UCSD-AML1 (cell line): ENCODE measurements at regions not wholly inside any gene's neighbourhood (a gene's known extent, or its start where the extent isn't known, plus 50 kb on each side); places are given as distances from the start of the nearest gene placed in this dataset.
"Not testable (repeated sequence)": the region's sequence is repeated elsewhere in the genome, so short reads cannot be mapped to it uniquely, and the experiment has no call there.

Experiments
- DNase-seq: peaks from one replicate; lab custom pipeline; 2025; ENCODE audit not compliant: unreplicated experiment; lab: John Stamatoyannopoulos, UW

DNA sequence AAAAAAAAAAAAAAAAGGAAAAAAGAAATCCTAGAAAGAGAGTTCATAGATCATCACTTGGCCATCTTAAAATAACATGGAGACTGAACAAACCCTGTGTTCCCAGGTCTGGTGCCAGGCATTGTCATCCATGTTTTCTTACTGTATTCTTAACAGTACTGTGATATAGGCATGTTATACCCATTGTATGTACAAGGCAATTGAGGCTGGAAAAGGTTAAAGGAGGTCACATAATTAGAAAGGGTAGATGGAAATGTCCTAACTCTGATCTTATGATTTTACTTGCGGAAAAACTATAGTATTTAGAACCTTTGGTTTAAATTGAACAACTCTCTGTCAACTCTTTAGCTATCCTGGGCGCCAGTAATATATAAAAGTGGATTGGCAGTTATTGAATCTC lies 478.2 kb upstream of the RGS6 start:
- no peak for DNase-seq

DNA sequence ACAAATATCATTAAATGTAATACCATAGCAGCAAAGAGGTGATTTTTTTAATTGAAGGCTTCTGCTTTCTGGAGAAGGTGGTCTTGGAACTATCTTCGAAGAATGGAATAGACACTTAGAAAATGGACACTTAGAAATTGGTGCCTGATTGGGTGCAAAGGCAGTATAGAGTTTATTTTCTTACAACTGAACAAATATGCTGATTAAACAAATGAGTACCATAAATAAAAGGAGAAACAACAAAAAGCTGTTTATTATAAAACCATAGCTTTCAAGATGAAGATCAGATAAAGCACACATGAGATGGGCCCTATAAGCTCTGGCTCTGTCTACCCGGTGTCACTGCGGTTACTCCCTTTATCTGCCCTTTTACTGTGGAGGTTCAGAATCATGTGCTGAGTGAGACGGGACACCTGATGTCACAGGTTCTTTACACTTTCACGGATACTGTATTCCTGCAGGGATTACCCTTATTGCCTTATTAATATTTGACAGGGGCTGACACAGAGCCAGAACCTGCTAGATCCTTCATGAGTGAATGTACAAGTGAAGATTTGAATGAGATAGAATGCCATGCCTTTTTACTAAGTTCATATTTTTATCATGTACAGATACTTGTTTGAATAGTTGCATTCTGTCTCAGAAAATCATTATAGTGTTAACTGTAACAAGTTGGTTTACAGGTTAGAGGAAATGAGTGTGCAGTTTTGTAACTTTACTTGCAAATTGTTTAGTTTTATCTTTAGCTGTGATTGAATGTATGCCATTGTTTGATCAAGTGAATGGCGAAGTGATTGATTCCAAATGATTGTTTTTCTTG lies 477.5 kb upstream of the RGS6 start:
- no peak for DNase-seq

DNA sequence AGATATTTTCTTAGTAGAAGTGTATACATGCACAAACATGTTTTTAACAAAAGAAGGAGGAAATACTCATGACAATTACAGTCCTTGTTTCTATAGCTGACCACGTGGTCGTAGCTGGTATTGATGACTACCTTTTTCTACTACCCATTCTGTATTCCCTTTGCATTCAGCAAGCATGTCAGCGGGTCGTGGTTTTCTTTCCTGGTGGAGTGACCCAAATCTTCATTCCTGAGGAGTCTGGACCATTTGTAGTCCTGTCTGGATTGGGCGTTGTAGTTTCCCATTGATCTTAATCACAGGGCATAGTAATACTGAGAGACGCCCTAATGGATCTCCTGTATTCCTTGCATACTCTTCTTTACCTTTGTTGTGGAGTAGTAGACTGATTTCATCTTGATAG lies 472.1 kb upstream of the RGS6 start:
- no peak for DNase-seq

DNA sequence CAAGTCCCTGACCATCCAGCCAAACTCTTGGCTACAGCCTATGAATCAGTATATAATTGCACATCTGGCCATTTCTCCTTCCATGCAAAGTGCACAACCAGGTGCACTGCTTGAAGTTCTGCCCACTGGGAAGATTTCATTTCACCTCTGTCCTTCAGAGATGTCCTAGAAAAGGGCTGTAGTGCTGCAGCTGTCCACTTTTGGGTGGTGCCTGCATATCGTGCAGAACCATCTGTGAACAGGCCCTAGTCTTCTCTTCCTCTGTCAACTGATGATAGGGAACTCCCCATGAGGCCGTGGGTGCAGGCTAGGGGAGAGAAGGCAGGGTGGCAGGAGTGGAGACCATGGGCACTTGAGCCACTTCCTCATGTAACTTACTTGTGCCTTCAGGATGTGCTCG lies 470.6 kb upstream of the RGS6 start:
- not testable (repeated sequence) for DNase-seq

DNA sequence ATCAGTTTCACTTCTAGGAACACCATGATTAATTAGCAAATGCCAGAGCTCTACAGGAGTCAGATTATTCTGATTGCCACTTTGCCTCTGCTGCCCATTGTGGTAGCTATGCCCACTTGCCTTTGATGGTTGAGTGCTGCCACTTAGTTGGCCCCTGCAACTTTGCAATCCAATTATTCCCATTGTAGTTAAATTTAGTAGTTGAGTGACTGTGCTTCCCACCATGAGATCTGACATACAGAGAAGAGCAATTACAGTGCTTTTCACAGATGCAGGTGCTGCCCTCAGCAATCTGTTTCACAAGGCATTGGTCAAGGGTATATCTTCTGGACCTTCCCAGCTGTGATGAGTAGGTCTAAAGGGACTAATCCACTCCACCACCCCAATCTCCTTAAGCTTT lies 468.4 kb upstream of the RGS6 start:
- DNase-seq: no peak

DNA sequence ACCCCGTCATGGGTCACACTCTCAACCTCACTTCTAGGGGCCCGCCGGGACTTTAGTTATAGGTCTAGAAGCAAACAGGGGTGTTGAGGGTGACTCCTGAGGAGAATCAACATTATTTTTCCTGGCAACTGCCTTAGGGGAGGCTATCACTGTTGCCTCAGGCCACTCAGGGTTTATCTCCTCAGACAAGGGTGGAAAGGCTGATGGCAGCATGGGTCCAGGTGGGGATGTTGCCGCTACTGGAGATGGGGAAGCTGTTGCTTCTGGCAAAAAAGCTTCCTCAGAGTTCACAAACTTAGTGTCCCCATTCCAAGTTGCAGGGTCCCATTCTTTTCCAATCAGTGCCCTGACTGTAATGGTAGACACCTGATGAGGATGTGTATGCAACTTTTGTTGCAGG lies 467.4 kb upstream of the RGS6 start:
- DNase-seq: no peak

DNA sequence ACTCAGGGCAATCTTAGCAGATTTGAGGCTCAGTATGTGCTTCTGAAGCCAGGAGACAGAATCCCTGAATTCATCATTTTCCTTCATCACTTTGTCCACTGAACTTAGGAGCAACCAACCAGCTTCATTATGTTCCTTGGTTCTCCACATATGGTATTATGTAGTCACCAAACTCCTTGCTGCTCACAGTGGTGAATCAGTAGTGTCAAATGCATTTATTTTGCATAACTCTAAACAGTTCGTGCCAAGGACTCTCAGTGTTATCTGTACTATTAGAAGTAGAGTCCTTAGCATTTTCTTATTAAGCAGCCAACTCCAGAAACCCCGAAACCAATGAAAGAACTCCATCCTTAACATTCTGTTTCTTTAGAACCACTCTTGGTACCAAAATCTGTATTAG lies 466.9 kb upstream of the RGS6 start:
- no peak for DNase-seq

DNA sequence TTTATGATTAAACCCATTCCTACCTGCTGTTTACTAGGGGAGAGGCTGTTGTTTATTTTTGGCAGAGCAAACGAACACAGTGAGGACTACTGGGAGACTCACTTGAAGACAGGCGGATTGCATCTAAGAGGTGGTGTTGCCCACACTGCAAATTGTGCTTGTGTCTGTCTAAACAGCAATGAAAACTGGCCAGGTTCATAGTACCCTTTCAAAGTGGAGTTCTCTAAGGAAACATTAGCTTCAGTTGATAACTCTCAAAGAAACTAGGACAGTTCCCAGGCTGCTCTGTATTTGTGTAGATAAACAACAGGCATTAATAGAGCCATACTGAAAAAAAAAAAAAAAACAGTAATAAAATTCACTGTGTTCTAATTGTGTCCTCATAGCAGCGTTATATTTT lies 466.0 kb upstream of the RGS6 start:
- no peak for DNase-seq

DNA sequence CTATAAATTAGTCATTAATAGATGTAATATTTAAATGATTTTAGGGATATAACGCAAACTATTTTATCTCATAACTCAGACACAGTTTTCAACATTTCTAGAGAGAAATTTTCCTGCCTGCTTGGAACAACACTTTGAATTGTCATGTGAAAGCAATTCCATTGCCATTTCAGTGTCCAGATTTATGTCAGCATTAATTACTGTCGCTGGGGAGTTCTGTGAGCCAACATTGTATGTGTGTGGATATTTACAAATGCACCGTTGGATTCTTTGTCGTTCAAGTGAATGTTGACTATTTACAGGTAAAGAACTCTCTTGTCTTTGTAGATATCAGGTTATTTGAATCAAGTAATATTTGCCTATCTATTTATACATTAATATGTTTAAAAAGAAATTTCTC lies 465.3 kb upstream of the RGS6 start:
- DNase-seq: no peak

DNA sequence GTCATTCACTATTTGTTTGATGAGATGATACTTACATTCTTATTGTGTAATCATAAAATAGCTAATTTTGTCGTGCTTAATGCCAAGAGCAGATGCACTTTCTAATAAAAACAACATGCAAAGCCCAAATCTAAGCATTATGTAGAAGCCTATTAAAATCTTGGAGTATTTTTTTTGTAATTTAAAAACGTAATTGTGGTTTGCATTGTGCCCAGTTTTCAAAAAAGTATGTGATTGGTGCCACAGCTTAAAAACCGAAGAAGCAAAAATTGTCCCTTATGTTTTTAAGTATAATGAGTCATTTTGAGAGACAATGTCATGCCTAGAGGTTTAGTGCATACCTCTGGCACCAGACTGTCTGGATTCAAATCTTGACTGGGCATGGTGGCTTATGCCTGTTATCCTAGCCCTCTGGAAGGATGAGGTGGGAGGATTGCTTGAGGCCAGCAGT lies 464.8 kb upstream of the RGS6 start:
- no peak for DNase-seq

DNA sequence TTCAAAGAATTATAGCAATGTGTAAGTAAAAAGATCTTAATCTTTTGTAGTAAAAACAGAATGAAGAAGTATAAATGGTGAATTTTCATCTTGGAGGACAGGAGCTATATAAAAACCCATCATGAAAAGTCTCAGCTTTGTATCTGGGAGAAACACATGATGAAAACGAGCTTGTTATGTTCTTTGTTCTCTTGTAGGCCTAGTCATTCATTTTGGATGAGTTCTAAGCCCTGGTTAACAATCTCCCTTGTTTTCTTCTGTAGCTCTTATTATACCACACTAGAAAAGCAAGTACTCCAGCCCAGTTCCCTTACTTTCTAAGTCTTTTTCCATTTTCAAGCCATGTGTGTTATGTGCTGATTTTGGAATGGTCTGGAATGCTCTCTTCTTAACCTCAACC lies 463.5 kb upstream of the RGS6 start:
- no peak for DNase-seq

DNA sequence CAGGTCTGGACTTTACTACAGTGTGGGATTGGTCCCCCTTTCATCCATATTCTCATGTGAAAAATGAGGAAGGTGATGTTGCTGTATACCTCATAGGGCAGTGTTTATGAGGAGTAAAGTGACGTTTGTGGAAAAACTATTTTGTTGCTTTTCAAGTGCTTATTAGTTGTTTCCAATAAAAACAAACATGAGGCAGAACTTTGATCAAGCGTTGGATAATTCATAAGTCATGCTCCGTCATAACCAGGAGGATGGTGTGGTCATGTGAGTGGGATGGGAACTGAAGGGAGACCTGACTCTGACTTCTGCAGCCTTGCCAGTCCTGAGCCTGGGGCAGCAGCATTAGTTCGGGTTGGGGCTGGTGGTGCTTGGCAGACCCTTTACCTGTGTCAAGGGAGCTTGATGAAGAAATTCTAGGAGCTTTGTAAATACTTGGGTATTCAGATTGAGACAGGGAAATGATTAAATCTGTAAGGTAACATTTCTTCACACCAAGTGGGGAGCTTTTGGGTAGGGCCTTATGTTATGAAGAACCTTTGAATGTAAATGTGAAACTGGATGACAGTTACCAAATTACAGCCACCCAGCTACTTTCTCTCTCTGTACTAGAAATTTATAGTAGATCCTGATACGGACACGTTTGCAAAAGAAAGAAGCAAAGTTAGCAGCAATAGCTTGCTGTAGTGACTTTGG lies 462.4 kb upstream of the RGS6 start:
- DNase-seq: no peak

DNA sequence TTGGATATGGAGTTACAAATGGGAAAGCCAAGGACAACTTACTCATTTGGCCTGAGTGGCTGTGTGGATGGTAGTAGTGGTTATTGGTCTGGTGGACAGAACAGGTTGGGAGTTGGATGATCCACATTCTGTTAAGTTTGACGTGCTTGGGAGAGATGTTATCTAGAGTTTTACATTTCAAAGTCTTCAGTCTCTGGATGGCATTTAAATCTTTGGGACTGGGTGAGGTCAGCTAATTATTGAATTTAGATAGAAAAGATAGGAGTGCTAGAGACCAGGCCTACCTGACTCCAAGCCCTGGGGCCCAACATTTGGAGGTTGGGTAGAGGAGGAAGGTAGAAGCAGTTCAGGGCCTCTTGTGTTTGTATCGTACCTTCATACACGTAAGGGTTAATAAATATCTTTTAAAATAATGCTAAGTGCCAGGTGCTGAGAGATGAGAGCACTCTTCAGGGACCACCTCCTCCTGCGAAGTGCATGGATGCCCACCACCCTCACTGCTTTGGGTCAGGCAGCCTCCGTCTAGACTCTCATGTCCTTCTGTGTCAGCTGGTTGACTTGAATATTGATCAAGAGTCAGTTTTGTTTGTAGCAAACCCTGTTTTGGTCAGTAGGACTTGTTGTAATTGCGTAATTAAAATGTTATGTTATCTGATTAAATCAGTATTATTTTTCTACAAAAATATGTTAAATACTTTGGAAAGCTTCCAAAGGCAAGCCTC lies 460.4 kb upstream of the RGS6 start:
- DNase-seq: no peak

DNA sequence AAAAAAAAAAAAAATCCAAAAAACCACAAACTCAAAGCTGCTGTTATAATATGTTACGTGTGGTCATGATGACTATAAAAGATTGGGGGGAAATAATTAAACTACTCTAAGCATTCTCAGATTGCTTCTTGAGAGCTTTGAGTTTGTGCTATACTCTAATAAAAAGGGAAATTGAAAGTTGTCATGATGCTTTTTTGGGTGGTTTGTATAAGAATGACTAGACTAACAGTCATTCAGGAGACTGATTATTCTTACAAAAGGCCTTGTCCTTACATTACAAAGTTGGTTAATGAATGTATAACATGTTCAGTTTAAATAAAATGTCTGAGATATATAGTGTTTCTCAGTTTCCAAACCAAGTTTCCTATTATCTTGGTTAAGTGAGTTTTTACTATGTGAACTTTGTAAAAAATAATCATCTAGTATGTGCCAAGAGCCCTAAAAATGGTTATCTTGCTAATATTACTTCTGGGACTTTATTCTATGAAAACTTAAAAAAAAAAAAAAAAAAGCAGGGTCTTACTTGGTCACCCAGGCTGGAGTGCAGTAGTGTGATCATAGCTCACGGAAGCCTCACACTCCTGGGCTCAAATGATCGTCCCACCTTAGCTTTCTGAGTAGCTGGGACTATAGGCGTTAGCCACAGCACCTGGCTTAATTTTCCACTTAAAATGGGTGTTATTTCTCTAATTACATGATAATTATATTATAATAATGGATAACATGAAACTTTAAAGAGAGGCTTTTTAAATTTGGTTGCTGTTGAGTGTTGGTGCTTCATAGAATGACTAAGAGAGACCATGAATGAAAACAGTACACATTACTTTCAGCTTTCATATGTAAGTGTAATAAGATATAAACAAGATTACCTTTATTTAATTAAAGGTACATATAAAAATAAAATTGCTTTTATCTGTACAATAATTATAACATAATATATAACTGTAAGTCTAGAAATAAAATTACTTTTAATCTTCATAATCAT lies 459.6 kb upstream of the RGS6 start:
- no peak for DNase-seq

DNA sequence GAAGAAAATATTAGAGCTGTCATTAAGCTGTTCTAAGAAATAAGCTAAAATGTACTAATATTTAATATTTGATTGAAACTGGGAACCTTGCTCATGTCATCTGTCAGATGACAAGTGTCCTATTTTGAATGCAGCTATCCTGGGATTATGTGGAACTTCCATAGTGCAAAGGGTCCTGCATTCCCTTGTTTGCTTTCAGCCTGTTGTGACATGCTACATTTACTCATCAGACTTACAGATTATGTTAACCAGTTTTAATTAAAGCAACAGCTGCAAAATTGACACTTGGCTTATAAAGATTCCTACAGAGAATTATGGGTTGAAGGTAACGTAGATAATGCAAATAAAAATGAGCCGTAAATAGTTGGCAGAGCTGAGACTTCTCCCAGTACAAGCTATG lies 458.4 kb upstream of the RGS6 start:
- DNase-seq: no peak

DNA sequence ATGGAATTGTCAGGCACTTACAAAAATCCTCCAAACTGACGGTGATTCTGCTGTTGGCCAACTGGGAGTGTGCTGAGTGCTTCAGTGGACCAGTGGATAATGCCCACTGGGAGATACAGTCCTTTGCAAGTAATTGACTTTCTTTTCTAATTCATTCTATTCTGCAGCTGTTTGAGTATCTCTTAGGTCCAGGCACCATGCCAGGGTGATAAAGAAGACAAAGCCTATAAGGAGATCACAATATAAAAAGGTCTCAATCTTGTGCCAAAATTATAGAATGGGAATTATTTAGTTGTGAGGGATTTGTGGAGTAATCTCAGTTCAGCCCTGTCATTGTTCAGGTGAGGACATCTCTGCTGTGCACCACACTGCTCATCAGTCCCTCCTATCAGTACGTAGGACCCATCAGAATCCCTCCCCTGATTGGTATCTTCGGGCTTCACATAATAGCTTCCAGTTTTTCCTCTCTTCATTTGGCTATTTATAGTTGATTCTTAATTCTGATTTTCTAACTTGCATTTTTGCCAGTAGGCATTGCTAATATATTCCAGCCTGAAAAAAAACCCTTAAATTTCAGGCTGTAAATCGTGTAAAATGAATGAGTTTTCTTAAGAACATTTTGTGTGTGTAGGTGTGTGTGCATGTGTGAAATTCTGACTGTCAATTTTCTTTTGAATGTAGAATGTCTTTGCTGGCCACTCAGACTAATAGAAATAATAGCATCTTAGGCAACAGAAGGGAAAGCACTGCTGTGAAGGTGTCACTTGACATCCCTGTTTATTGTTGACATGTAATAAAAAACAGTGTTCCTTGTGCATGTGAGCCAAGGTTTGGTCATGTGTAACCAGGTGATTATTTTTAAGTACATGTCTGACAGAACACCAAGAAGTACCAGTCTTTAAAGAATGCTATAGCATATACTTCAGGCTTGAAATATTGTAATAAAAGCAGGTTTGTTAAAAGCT lies 457.6 kb upstream of the RGS6 start:
- no peak for DNase-seq

DNA sequence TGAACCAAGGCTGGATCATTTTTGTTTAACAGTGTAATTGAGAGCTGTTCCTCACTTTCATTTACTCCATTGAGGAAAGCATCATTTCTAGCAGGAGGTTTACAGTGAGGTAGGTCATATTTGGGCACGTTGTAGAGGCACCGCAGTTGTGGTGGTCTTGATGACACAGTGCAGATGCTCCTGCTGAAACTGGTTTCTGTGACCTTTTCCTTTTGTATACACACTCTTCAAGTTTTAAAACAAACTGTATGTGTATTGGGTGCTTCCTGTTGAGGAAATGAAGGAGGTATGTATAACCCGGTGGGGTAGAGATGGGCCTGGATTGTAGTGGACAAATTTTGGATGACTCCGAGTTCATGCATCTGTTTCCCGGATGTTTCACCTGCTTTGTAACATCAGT lies 456.3 kb upstream of the RGS6 start:
- DNase-seq: no peak

DNA sequence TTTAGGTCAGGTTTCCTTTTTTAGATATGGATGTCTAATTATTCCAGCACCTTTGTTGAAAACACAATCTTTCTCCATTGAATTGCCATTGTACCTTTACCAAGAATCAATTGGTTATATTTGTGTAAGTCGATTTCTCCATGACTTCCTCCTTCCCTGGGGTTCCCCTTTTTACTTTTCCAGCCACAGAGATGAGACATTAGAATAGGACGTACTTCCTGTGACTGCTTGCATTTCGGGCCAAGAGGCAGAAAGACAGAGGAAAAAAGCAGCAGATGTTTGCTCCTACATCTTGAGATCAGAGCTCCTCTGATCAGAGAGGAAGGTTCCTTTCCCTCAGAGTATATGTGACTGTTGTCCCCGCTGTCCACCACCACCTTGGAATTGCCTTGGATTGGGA lies 453.7 kb upstream of the RGS6 start:
- DNase-seq: no peak

DNA sequence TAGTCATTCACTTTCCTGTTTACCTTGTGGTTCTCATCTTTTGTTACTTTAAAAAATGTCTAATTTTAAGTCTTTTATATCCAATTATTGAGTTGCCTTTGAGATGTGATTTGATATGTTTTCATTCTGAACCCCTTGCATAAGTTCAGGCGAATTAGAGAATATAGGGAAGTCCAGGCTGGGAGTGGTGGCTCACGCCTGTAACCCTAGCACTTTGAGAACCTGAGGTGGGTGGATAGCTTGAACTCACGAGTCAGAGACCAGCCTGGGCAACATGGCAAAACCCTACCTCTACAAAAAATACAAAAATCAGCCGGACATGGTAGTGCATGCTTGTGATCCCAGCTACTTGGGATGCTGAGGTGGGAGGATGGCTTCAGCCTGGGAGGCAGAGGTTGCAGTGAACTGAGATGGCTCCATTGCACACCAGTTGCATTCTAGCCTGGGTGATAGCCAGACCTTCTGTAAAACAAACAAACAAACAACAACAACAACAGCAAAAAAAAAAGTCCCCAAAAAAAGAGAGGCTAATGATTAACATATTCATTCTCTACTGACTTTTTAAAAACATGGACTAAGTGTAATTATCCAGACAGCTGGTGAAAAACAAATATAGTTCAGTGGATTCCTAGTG lies 451.1 kb upstream of the RGS6 start:
- no peak for DNase-seq
